ENCODE measurements at regions not wholly inside any gene's neighbourhood (a gene's known extent, or its start where the extent isn't known, plus 50 kb on each side); places are given as distances from the start of the nearest gene placed in this dataset.

DNA sequence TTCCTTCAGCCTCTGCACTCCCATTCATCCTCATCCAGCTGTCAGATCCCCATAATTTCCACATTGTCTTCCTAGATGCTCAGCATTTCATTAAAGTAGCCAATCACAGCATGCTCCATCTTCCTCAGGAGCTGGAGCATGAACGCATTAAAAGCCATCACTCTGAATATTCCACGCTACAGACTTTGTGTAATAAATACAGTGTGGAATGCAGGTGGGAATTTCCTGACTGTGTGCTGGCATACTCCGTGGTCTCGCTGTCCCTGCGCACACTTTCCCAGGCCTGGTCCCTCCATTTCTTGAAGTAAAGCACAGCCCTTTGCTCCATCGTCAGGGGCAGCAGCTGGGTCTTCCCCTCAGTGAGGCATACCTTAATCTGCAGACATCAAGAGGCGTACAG, 123.7 kb upstream of the NCK2 start:
- DNase-seq (ENCODE audit: low spot score): no peak

DNA sequence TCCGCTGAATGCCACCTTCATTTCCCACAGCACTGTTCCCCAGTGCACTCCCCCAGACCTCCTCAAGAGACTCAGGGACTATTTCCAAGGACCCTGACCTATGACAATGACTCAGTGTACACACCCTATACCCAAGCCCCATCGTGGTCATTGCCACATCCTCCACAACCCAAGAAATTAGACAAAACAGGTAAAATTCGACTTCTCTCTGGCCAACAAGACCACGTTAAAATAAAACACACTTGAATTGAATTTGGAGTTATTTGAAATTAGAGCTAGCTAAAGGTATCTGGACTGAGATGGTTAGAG, 126.4 kb upstream of the NCK2 start:
- no peak for DNase-seq (ENCODE audit: low spot score)

DNA sequence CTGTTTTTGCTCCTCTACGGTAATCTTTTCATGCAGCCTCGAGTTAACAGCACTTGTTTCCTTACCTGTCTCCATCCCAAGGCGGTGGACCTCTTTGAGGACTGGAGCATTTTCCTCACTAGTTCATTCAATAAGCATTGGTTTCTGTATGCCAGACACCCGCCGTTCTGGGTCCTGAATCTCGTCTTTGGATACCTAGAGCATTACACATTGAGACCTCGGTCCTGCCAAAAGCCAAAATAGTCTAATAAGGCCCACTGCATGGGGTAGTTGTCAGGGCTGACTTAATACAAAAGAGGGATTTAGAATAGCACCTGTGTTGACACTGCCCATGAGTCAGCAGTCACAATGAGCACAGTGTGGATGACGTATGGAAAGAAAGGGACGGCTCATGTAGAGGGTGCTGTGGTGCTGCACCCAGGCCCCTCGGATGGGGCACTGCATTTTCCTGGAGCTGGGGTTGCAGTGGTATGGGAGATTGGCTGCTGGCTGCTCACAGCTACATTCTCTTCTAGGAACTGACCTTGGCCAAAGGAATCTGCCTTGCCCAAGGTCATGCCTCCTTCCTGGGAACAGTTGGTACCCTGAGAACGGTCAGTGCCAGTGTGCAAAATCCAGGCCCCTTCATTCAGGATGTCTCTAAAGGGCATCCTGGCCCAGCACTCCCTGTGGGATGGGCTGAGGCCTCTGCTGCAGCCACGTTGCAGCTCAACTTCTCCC, 126.9 kb upstream of the NCK2 start:
- peak; percentile 61 for DNase-seq (ENCODE audit: low spot score)

DNA sequence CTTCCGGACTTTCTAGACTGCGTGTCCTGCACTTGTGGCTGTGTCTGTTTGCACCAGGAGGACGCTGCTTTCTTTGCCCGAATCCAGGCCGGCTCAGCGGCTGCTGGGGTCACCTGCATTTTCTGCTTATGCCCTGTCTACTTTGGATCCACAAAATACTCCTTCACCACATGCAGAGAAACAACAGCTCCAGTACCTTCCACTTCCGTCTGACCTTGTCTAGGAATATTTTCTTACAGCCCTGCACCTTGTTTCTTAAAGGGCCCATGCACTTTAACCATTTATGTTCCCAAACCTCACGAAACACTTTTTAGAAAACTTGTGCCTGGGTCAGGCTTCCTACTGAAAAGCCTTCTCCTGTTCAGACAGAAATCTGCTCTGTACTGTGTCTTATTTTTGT, 129.4 kb upstream of the NCK2 start:
- DNase-seq (ENCODE audit: low spot score): no peak

DNA sequence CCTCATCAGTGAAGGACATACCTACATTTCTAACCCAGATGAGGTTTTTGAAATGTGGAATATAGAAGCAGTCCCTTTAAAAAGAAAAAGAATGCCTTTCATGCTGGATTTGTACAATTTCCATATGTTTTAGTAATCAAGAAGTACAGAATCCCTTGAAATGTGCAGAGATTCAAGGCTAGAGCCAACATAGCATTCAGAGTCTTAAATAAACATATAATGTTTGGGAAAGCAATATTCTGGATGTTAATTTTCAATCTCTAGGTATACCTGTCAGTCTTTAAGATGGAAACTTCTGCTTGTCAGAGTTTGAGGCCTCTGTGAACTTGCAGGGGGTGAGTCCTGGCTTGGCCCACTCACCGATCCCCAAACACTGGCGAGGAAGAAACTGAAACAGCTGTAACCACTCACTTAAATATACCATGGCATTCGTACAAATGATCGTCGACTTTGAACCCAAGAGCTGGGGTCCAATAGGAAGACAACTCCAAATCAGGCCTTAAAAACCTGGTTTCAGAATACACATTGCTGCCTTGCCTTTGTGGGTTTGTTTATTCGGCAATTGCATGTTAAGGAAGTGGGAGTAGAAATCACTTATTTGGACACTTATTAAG, 132.8 kb upstream of the NCK2 start:
- DNase-seq (ENCODE audit: low spot score): no peak

DNA sequence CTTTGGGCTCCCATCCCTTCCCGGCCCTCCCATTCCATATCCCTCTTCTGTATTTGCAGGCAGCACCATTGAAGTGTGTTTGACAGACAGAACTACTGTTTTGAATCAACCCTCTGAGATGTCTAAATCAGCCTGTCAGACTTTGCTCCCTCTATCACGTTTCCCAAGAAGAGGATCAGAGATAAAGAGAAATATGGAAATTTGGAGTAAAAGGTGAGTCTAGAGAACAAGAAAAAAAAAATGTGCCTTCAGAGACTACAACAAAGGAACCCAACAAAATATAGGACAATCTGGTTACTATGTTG, 133.4 kb upstream of the NCK2 start:
- DNase-seq (ENCODE audit: low spot score): no peak

DNA sequence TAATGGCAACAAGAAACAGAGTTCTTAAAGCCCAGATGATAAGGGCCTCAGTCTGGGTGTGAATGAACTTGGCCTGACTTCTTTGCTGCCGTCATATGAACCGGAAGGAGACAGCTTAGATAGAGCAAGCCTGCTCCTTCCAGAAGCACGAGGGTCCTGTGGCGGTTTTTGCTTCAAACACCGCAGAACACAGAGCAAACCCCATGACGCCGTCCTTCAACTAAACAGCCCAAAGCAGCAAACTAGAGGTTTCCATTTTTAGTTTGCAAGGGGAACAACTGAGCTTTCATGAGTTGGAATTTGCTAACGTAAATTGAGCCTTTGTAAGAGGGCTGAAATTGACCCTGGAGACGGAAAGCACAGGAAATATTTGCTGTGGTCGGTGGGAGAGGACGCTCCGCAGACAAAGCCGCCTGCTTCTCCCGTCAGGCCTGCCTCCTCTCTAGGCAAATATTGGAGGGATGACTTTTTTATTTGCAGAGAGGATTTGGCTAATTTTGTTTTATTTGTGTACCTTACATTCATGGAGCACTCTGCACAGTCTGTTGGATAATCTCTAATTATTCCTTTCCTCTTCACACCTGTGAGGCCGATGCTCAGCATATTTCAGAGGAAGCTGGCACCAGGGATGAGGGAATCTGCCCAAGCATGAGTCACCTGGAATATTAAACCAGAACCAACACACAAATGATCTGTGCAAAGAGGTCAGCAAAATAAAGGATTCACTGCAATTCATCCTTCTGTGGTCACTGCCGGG, 134.0 kb upstream of the NCK2 start:
- peak; percentile 29 for DNase-seq (ENCODE audit: low spot score)

DNA sequence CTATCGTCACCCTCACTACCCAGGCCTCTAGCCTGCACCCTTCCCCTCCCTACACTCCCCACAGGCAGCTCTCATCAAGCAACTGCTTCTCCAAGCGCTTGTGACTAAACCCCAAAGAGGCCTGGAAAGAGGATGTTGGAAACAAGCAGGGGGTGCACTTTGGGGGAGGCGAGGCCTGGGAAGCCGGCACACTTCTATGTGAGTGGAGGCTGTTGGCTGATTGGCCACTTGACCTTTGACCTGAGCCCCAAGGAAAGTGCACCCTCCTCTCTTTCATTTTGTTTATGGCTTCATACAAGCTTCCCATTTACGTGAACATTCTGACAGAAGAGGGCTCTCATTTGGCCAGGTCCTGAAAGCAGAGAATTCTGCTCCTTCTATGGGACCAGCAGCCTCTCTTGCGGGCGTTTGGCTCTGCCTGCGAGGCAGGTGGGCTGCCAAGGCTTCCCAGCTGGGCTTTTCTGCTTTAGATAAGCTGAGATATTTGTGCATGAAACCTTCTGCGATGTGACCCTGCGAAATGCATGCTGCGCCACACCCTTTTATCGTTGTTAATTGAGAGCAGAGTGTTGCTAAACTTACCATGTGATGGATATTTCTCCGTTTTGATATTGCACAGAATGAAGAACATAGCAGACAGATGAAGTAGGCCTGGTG, 134.8 kb upstream of the NCK2 start:
- DNase-seq (ENCODE audit: low spot score): no peak

DNA sequence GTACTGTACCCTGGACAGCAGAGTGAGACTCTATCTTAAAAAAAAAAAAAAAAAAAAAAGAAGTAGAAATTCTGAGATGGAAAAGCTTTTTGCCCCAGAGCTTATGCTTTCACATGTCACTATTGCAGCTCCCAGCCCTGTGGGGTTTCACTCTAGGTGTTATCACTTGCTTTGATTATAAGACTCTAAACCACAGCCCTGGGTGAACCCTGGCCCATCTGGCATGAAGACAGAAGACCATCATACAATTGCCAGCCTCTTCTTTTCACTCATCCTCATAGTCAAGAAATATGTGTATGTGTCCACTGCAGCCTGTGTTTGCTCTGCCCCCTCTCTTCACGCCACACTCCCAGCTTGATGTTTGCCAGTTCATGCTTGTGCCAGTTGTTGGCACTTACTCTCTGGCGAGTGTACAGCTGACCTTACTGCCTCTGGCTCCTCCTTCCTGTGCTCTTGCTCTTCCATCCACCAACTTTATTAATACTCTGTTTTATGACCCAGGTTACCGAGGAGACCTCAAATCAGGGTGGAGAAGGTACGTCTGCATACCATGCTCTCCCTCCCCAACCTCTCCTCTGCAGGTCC, 136.7 kb upstream of the NCK2 start:
- DNase-seq (ENCODE audit: low spot score): no peak

DNA sequence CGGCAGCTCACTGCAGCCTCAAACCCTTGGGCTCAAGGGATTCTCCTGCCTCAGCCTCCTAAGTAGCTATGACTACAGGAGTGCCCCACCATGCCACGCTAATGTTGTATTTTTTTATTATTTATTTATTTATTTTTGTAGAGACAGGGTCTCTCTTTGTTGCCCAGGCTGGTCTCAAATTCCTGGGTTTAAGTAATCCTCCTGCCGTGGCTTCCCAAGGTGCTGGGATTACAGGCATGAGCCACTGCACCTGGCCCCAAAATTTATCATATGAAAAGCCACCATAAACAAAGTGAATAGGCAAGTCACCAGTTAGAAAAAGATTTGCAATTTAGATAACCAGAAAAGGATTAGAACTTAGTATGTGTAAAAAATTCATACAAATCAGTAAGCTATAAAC, 138.6 kb upstream of the NCK2 start:
- DNase-seq (ENCODE audit: low spot score): no peak

DNA sequence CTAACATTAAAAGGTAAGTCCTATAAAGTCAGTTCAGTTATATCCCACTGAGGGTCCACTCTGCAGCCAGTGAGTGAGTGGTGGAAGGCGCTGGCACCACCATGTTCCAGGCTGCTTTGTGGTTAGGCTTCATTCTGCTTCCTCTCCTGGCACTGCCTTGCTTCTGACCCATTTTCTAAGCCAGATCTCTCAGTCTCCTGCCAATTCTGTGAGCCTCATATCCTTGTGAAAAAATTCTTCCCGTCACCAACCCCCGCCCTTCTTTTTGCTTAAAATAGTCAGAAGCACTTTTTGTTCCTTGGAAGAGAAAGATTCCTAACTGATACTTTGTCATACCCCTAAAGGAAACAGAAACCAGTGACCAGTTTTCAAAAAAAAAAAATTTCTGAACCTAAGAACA, 139.8 kb upstream of the NCK2 start:
- DNase-seq (ENCODE audit: low spot score): no peak

DNA sequence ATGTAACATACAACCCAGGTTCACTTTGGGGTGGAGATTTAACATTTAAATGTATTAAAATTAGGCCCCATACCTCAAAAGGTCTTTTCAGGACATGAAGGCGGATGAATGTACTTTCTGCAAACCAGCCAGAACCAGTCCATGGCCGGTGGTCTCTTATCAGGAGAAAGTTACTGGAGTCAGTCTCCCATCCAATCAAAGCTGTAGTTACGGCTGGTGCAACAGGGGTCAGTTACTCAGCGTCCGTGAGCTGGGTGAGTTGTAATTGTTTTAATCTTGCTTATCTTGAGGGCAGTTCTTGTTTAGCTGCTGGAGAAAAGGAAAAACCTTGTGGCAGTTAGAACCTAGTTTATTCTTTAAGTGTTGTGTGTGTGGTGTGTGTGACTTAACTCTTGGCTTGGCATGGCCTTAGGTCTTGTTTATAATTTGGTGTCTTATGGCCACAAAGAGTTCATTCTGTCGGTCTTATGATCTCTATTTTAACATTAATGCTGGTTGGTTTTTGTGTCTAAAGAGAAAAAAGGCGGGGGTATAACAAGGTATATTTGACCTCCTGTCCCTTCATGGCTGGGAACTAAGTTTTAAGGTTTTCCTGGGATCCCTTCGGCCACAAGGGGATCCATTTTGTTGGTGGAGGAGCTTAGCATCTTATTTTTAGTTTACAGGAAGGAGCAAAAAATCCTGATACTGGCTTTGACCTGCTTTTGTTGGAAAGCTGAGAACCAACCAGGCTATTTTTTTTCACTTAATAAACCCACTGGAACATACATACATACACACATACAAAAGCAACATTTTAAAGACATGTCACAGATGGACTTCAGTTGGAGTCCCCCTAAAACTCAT, 143.5 kb upstream of the NCK2 start:
- DNase-seq (ENCODE audit: low spot score): no peak

DNA sequence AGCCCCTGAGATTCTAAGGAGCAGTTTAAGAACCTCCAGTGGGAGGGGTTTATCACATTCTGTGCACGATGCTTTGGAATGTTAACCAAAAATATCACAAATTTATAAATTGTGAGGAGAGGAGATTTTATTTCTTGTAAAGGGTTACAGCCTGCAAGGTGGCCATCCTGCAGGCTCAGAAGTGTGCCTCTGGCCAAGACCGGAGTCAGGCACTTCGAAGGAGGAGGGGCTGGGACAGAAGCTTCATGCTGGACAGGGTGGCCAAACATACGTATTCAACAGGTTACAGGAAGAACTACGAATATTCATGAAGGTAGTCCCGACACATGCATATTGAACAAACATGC, 144.1 kb upstream of the NCK2 start:
- DNase-seq (ENCODE audit: low spot score): no peak

DNA sequence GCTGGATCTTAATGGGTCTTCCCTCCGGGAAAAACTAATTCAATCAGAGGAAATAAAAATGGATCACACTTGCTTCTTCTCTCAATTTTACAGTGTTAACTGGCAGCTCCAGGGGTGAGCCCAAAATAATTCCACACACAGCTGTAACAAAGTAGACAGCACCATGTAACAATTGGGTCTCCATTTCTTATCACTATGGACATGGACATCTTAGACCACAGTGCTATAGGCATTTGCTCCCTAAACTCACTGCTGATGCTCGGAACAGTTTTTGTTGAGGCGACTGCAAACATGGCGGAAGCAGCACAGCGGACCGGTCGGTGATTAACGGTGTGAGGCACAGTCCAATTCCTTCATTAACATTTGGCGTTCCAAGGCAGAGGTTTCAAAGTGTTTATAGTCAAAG, 144.7 kb upstream of the NCK2 start:
- DNase-seq (ENCODE audit: low spot score): no peak

DNA sequence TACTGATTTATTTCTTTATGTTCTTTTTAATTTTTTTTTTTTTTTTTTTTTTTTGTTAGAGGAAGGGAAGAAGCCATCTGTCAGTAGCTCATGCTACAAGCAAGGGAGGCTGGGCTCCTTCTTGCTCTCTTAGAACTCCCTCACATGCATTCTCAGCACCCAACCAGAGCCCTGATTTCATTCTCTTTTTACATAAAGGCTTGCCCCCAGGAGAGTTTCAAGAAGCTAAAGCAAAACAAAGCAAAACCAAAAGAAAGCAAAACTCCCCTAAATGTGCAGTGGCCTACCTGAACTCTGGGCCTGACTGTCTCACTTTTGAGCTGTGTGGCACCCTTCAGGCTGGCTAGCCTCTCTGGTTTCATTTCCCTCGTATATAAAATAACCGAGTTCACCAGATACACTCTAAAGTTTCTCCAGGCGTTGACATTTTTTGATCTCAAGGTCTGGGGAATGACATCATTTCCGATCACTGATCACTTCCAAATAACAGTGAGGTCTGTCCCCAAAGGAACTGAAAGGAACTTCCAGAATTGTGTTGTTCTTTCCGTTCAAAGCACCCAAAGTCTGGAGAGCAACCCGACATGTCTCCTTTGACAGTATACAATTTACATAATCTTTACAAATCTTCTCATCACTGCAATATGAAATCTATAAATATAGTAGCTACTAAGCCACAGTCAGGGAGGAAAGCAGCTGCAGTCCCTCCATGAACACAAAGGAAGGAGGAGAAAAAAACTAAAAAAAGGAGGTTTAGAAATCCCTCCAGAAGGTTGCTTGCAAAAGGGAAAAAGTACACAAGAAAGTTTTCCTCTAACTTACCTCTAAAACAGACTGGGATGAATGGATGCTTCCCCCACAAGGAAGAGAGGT, 145.6 kb upstream of the NCK2 start:
- DNase-seq (ENCODE audit: low spot score): no peak

DNA sequence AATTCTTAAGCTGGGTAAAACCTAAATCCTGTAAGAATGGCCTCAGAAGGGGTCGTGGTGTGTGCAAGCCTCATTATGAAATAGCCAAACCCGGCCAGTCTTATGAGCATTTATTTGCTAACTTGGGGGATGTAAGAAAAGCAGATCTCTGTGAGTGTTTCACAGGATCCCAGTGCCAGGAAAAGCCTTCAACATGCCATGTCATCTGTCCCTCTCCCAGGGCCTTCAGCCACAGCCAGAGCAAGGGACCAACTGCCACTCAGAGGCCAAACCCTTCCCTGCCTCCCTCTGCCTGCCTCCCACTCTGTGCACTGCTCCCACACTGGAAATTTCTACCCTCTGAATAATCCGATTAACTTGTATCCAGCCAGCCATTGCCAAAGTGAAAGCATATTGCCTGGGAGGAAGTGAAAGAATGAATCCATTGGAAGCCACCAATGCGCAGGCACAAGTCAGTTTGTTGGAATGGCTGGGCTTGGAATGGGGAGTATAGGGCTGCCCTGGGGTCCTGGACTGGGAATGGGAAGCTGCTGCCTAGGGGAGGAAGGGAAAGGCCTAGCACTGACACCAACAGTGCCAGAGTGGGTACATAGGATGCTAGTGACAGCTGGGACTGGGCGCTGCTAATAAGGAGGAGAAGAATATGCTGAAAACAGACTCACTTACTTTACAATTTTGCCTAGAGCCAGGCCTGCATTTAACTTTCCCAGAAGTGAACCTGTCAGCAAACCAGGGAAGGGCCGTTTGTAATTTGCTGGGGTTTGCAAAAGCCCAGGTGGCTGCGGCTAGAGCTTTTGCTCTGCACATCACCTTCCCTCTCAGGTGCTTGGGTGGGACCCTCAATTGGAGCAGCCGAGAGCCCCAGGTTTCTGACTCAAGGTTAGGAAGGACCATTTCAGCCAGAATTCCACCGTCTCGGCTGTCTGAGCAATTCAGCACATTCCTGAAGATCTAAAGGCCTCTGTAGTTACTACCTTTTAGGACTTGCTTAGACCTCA, 146.6 kb upstream of the NCK2 start:
- peak; percentile 33 for DNase-seq (ENCODE audit: low spot score)

DNA sequence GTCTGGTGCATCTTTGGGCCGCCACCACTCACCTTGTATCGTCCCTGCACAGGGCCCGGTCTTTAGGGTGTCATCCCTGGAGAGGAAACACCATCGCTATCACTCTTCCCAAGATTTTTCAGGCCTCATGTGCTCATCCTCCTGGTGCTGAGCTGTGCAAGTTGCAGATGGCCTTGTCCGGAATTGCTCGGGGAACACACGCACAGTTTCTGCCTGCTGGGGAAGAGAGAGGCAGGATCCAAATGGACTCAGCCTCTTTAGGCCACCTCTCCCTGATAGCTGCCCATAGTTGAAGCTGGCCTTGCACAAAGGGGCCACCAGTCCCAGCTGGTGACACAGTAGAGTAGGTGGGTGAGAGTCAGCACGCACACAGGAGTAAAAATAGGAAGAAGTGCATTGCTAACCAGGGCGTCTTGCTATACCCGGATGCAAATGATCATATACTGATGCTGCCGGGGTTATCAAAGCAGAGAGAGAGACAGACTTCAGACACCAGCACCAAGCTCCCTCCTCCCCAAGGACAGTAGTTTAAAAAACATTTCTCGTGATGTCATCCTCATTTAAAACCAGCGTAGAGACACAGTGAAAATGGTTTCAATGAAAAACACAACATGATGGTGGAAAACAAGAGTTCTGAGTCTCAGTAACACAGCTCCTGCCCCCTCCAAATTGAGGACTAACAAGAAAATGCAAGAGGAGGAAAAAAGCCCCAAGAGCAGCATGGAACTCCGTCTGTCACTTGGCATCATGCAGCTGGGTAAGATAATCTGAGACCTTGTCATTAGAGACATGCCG, 147.5 kb upstream of the NCK2 start:
- DNase-seq (ENCODE audit: low spot score): no peak

DNA sequence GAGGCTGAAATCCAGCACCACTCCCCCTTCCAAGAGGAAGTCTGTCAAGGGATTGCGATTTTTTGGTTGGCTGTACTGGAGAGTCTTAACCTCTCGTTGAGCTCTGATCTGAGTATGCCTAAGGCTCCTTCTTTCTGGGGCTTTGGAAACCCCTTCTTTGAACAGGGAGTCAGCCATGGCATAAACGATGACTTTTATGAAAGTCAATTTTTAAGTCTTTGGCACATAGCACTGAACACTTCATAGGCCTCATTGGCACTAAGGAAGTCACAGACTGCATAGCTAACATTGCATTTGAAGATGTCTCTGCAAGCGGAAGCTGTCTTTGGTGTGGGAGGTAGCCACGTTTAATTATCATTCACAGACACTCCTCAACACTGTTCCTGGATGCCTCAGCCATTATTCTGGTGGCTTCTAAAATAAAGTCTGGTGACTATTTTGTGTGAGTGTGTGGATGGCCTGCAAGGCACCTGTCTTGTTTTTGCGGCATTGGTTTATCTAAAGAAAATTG, 148.2 kb upstream of the NCK2 start:
- no peak for DNase-seq (ENCODE audit: low spot score)

DNA sequence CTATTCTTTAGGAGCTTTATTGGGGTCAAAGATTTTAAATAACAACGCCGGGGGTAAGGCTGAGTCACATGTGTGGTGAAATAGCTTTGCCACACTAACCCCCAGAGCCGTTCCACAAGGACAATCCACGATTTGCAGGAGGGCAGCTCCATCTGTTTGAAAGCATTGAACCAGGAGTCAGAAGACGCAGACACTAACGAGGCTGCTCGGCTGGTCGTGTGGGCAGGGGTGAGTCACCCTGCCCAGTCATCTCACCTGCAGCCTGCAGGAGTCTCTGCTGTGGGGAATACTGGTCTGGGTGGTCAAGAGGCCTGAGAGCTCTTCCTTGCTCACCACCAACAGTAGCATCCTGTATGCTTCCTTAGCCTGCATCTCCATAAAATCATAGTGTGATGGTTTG, 149.2 kb upstream of the NCK2 start:
- DNase-seq (ENCODE audit: low spot score): peak; percentile 89
